ENCODE measurements at regions not wholly inside any gene's neighbourhood (a gene's known extent, or its start where the extent isn't known, plus 50 kb on each side); places are given as distances from the start of the nearest gene placed in this dataset.

DNA sequence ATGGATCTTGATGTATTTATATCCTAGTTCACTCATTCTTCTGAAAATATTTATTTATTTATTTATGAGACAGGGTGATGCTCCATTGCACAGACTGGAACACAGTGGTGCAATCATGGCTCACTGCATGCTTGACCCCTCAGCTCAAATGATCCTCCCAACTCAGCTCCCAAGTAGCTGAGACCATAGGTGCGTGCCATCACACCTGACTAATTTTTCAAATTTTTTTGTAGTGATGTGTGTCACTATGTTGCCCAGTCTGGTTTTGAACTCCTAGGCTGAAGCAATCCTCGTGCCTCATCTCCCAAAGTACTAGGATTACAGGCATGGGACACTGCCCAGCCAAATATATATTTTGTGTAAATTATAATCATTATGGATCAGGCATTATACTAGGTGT lies 595.6 kb upstream of the ATP2B1 start:
- SMC1A ChIA-PET (ENCODE audit: uncharacterized antibody, unreplicated experiment): no interaction called here
- no peak for TF ChIP-seq PAX8 (IDR thresholded peaks at IDR 0.05)
- peak; percentile 65 for TF ChIP-seq BCL3 (IDR thresholded peaks at IDR 0.05; ENCODE audit: borderline replicate concordance, insufficient read depth, low read depth, low read length, poor library complexity, severe bottlenecking)
- no peak for TF ChIP-seq E4F1 (IDR thresholded peaks at IDR 0.05; ENCODE audit: borderline replicate concordance, partially characterized antibody)
- no peak for TF ChIP-seq NR2C1 (IDR thresholded peaks at IDR 0.05)
- no peaks in the 10 kb centered on the region for H4K20me1 ChIP-seq (ENCODE audit: control insufficient read depth, insufficient read depth)
- BruUV-seq (replicated peaks): no TSS peak
- no peak overlapping the region for H3K27ac ChIP-seq (ENCODE audit: control insufficient read depth, insufficient read depth)
- in situ Hi-C loops (cut with MboI) (no loop called here), intact Hi-C loops (cut with micrococcal nuclease; ENCODE audit: unreplicated experiment) (no loop called here)
- CTCF ChIA-PET: no interaction called here
- no peaks in the 10 kb centered on the region for H3K36me3 ChIP-seq (ENCODE audit: control insufficient read depth in 2 of 2, insufficient read depth in 2 of 2, low read length in 1 of 2)
- H3K9me3 ChIP-seq (replicated peaks; ENCODE audit: control insufficient read depth, insufficient read depth, low read length): no peaks in the 10 kb centered on the region; the same call in 2 of the 3 replicates
- no peaks in the 10 kb centered on the region for H3K27me3 ChIP-seq (replicated peaks in 1 of 2; ENCODE audit: control insufficient read depth in 2 of 2, insufficient read depth in 2 of 2, low read length in 1 of 2)
- H3K4me1 ChIP-seq (ENCODE audit: control insufficient read depth, insufficient read depth, low read length): no peaks in the 10 kb centered on the region; the same call in 1 of the 2 replicates
- no peak overlapping the region for H3K4me3 ChIP-seq
- no peak overlapping the region for H3K4me2 ChIP-seq (ENCODE audit: control insufficient read depth, insufficient read depth)
- FAIRE-seq: no peak
- H3K79me2 ChIP-seq (ENCODE audit: control insufficient read depth, insufficient read depth, low read length): no peaks in the 10 kb centered on the region
- no peak for ATAC-seq
- DNase-seq (ENCODE audit: low read depth, low spot score): no peak
- no peak overlapping the region for H2AFZ ChIP-seq (ENCODE audit: control insufficient read depth, low read depth, low read length)
- RAD21 ChIA-PET (ENCODE audit: unreplicated experiment): no interaction called here
- no peak overlapping the region for H3K9ac ChIP-seq (ENCODE audit: control insufficient read depth, insufficient read depth, low read length)
- 59% methylated on average over 2 of the region's 2 CpGs for WGBS (ENCODE audit: insufficient coverage, insufficient replicate concordance, low lambda C conversion rate, missing lambda C conversion rate)
- POLR2A ChIA-PET: no interaction called here

GRCh38 chr12:90303771-90304170 lies 595.1 kb upstream of the ATP2B1 start:
- no peak overlapping the region for H3K9ac ChIP-seq (ENCODE audit: control insufficient read depth, insufficient read depth, low read length)
- FAIRE-seq: no peak
- ChIA-PET RAD21 (ENCODE audit: unreplicated experiment) (no interaction called here), CTCF (no interaction called here), POLR2A (no interaction called here), SMC1A (ENCODE audit: uncharacterized antibody, unreplicated experiment) (no interaction called here)
- H3K4me1 ChIP-seq (ENCODE audit: control insufficient read depth, insufficient read depth, low read length): peaks cover 1% of the 10 kb centered on the region
- H4K20me1 ChIP-seq (ENCODE audit: control insufficient read depth, insufficient read depth): no peaks in the 10 kb centered on the region
- H3K79me2 ChIP-seq (ENCODE audit: control insufficient read depth, insufficient read depth, low read length): no peaks in the 10 kb centered on the region
- H3K4me2 ChIP-seq (ENCODE audit: control insufficient read depth, insufficient read depth): no peak overlapping the region
- no peaks in the 10 kb centered on the region; the same call in 2 of the 3 replicates for H3K9me3 ChIP-seq (replicated peaks; ENCODE audit: control insufficient read depth, insufficient read depth, low read length)
- intact Hi-C loops (cut with micrococcal nuclease; ENCODE audit: unreplicated experiment) (no loop called here), in situ Hi-C loops (cut with MboI) (no loop called here)
- no peaks in the 10 kb centered on the region for H3K27me3 ChIP-seq (replicated peaks in 1 of 2; ENCODE audit: control insufficient read depth in 2 of 2, insufficient read depth in 2 of 2, low read length in 1 of 2)
- H3K27ac ChIP-seq (ENCODE audit: control insufficient read depth, insufficient read depth): no peak overlapping the region
- no peak for ATAC-seq
- BruUV-seq (replicated peaks): no TSS peak
- H3K36me3 ChIP-seq (ENCODE audit: control insufficient read depth in 2 of 2, insufficient read depth in 2 of 2, low read length in 1 of 2): no peaks in the 10 kb centered on the region
- no peak for DNase-seq (ENCODE audit: low read depth, low spot score)
- H3K4me3 ChIP-seq: no peak overlapping the region
- no peak overlapping the region for H2AFZ ChIP-seq (ENCODE audit: control insufficient read depth, low read depth, low read length)
- TF ChIP-seq CHD2 (IDR thresholded peaks at IDR 0.05; ENCODE audit: borderline replicate concordance, low read depth, low read length) (no peak), ATF3 (IDR thresholded peaks at IDR 0.05; ENCODE audit: borderline replicate concordance, extremely low read depth, low read depth, low read length) (no peak), USF1 (IDR thresholded peaks at IDR 0.05; ENCODE audit: borderline replicate concordance, extremely low read length, insufficient read depth, low read depth, low read length) (no peak), STAT1 (conservative IDR thresholded peaks at IDR 0.05) (no peak)
- TF ChIP-seq, protein P1, sequence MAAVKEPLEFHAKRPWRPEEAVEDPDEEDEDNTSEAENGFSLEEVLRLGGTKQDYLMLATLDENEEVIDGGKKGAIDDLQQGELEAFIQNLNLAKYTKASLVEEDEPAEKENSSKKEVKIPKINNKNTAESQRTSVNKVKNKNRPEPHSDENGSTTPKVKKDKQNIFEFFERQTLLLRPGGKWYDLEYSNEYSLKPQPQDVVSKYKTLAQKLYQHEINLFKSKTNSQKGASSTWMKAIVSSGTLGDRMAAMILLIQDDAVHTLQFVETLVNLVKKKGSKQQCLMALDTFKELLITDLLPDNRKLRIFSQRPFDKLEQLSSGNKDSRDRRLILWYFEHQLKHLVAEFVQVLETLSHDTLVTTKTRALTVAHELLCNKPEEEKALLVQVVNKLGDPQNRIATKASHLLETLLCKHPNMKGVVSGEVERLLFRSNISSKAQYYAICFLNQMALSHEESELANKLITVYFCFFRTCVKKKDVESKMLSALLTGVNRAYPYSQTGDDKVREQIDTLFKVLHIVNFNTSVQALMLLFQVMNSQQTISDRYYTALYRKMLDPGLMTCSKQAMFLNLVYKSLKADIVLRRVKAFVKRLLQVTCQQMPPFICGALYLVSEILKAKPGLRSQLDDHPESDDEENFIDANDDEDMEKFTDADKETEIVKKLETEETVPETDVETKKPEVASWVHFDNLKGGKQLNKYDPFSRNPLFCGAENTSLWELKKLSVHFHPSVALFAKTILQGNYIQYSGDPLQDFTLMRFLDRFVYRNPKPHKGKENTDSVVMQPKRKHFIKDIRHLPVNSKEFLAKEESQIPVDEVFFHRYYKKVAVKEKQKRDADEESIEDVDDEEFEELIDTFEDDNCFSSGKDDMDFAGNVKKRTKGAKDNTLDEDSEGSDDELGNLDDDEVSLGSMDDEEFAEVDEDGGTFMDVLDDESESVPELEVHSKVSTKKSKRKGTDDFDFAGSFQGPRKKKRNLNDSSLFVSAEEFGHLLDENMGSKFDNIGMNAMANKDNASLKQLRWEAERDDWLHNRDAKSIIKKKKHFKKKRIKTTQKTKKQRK (IDR thresholded peaks at IDR 0.05; ENCODE audit: low read depth, low read length): no peak

Measured in GM12878 (cell line).